ENCODE measurements at regions not wholly inside any gene's neighbourhood (a gene's known extent, or its start where the extent isn't known, plus 50 kb on each side); places are given as distances from the start of the nearest gene placed in this dataset.

DNA sequence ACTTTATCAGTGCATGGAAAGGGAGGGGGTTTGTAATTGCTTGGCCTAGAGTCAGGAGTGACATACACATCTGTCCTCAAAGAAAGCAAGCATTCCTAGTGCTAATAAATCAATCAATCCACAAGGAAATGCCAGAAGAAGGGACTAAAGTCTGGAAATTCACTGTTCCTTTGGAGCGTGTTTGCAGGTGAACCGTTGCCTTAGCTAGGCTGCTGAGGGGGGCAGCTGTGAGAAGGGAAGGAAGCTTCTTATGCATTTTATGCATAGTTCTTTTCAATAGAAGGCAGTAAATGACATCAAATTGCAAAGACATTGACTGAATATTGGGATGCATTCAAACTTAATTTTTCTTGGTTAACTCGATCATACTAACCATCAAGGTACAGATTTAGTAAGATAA lies 1092.5 kb upstream of the SEMA6A start:
- Histone ChIP-seq H3K4me3 (no peak overlapping the region), H3K27me3 (replicated peaks; ENCODE audit: insufficient read depth) (no peaks in the 10 kb centered on the region), H3K4me1 (replicated peaks) (no peaks in the 10 kb centered on the region), H3K9me3 (no peaks in the 10 kb centered on the region), H3K27ac (no peak overlapping the region), H3K36me3 (no peaks in the 10 kb centered on the region)
- DNase-seq (ENCODE audit: low spot score): no peak
- WGBS: 83% methylated on average over 3 of the region's 3 CpGs
- TF ChIP-seq POLR2AphosphoS5 (IDR thresholded peaks at IDR 0.05): no peak
- TF ChIP-seq, protein P1, sequence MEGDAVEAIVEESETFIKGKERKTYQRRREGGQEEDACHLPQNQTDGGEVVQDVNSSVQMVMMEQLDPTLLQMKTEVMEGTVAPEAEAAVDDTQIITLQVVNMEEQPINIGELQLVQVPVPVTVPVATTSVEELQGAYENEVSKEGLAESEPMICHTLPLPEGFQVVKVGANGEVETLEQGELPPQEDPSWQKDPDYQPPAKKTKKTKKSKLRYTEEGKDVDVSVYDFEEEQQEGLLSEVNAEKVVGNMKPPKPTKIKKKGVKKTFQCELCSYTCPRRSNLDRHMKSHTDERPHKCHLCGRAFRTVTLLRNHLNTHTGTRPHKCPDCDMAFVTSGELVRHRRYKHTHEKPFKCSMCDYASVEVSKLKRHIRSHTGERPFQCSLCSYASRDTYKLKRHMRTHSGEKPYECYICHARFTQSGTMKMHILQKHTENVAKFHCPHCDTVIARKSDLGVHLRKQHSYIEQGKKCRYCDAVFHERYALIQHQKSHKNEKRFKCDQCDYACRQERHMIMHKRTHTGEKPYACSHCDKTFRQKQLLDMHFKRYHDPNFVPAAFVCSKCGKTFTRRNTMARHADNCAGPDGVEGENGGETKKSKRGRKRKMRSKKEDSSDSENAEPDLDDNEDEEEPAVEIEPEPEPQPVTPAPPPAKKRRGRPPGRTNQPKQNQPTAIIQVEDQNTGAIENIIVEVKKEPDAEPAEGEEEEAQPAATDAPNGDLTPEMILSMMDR (IDR thresholded peaks at IDR 0.05): no peak
- no peak for TF ChIP-seq POLR2A (IDR thresholded peaks at IDR 0.05)
- intact Hi-C loops (cut with DNase I): no loop called here

DNA sequence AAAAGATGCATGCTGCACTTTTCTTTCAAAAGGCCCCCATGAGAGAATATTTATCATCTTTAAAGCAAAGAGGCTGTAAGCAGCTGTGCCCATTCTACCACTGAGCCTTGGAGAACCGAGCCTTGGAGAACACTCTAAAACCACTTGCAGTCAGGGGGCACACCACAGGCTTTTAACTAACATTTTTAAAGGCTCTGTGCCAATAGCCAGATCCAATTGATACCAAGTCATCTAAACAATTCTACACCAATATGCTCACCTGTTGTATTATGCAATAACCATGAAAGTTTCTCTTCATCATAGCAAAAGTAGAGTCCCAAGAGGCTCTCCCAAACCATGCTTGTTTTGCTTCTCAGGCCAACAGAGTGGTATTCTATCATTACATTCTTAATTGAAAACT lies 1090.5 kb upstream of the SEMA6A start:
- WGBS: 89% methylated on average over 1 of the region's 1 CpG
- Histone ChIP-seq H3K4me3 (no peak overlapping the region), H3K4me1 (replicated peaks) (no peaks in the 10 kb centered on the region), H3K9me3 (no peaks in the 10 kb centered on the region), H3K36me3 (no peaks in the 10 kb centered on the region), H3K27me3 (replicated peaks; ENCODE audit: insufficient read depth) (no peaks in the 10 kb centered on the region), H3K27ac (no peak overlapping the region)
- intact Hi-C loops (cut with DNase I): no loop called here
- TF ChIP-seq, protein P1 (IDR thresholded peaks at IDR 0.05): no peak
- no peak for TF ChIP-seq POLR2AphosphoS5 (IDR thresholded peaks at IDR 0.05)
- TF ChIP-seq POLR2A (IDR thresholded peaks at IDR 0.05): no peak
- DNase-seq (ENCODE audit: low spot score): no peak

DNA sequence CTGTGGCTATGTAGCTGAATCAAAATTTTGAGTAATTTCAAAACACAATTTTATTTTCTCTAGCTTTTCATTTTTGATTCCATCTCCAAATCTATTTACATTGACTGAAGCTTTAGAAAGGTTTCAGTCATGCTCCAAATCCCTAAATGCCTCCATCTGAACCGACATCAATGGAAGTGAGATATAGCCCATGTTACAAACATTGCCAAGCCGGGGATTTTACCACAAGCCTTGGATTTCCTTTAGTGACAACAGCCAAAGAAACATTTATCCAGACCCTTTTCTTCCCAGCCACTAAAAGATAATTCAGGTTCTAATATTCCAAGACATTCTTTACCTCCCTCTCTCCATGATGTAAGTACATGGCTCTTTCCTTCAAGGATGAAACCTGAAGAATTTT lies 1087.7 kb upstream of the SEMA6A start:
- WGBS: 87% methylated on average over 2 of the region's 2 CpGs
- intact Hi-C loops (cut with DNase I): no loop called here
- TF ChIP-seq, protein P1 (IDR thresholded peaks at IDR 0.05): no peak
- no peak for TF ChIP-seq POLR2AphosphoS5 (IDR thresholded peaks at IDR 0.05)
- no peak for TF ChIP-seq POLR2A (IDR thresholded peaks at IDR 0.05)
- Histone ChIP-seq H3K9me3 (no peaks in the 10 kb centered on the region), H3K4me3 (no peak overlapping the region), H3K4me1 (replicated peaks) (no peaks in the 10 kb centered on the region), H3K27me3 (replicated peaks; ENCODE audit: insufficient read depth) (no peaks in the 10 kb centered on the region), H3K27ac (no peak overlapping the region), H3K36me3 (no peaks in the 10 kb centered on the region)
- DNase-seq (ENCODE audit: low spot score): no peak

DNA sequence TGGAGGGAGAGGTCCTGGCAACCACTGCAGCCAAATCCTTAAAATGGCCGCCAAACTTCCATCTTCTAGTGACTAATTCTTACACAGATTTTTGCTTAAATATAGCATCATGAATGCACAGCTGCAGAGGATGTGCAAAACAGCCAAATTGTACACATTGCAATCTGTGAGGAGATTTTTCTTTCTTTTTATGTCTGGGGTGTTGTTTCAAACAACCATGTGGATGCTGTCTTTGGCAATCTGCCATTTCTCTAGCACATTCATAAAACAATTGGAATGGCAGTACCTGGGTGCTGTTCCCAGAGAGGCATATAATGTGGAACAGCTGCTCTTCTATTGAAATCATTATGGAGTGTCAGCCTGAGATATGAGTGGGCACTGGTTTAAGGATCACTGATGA lies 1082.9 kb upstream of the SEMA6A start:
- Histone ChIP-seq H3K27me3 (replicated peaks; ENCODE audit: insufficient read depth) (no peaks in the 10 kb centered on the region), H3K9me3 (no peaks in the 10 kb centered on the region), H3K4me1 (replicated peaks) (no peaks in the 10 kb centered on the region), H3K36me3 (no peaks in the 10 kb centered on the region), H3K27ac (no peak overlapping the region), H3K4me3 (no peak overlapping the region)
- TF ChIP-seq POLR2A (IDR thresholded peaks at IDR 0.05): no peak
- TF ChIP-seq, protein P1 (IDR thresholded peaks at IDR 0.05): no peak
- no peak for TF ChIP-seq POLR2AphosphoS5 (IDR thresholded peaks at IDR 0.05)
- DNase-seq (ENCODE audit: low spot score): no peak
- WGBS: 82% methylated on average over 1 of the region's 1 CpG
- intact Hi-C loops (cut with DNase I): no loop called here

DNA sequence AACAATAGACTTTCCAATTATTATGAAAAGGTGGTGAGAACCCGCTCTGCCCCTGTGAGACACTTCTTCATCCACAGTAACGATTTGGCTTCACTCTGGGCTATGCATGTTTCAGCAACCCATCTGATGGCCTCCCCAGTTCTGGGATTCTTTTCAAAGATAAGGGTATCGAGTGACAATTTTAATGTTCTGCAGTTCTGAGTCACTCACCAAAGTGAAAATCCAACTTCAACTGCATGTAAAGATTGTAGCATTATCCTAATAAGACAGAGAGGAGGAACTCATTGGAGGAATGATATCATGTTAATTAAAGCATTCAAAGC lies 1078.3 kb upstream of the SEMA6A start:
- H3K27ac ChIP-seq: no peak overlapping the region
- H3K27me3 ChIP-seq (replicated peaks; ENCODE audit: insufficient read depth): no peaks in the 10 kb centered on the region
- H3K4me3 ChIP-seq: no peak overlapping the region
- no peaks in the 10 kb centered on the region for H3K36me3 ChIP-seq
- intact Hi-C loops (cut with DNase I): no loop called here
- no peaks in the 10 kb centered on the region for H3K9me3 ChIP-seq
- no peak for DNase-seq (ENCODE audit: low spot score)
- no peaks in the 10 kb centered on the region for H3K4me1 ChIP-seq (replicated peaks)
- 67% methylated on average over 3 of the region's 3 CpGs for WGBS
- TF ChIP-seq POLR2A (IDR thresholded peaks at IDR 0.05): no peak
- TF ChIP-seq, protein P1 (IDR thresholded peaks at IDR 0.05): no peak
- TF ChIP-seq POLR2AphosphoS5 (IDR thresholded peaks at IDR 0.05): no peak
